HG02623 (cell line): ENCODE measurements at regions not wholly inside any gene's neighbourhood (a gene's known extent, or its start where the extent isn't known, plus 50 kb on each side); places are given as distances from the start of the nearest gene placed in this dataset.

Experiments
- ATAC-seq: cut with Tn5 transposase; IDR thresholded peaks from one replicate; pipeline ENCODE4 v1.9.1; 2021; ENCODE audit warnings: moderate library complexity; ENCODE audit not compliant: unreplicated experiment

- ATAC-seq = no peak
Observed at GRCh38 chr5:92906798-92907376, 674.1 kb downstream of the NR2F1-AS1 start.

GRCh38 chr5:92904021-92904420 is 677.0 kb downstream of the NR2F1-AS1 start:
- ATAC-seq = no peak

DNA sequence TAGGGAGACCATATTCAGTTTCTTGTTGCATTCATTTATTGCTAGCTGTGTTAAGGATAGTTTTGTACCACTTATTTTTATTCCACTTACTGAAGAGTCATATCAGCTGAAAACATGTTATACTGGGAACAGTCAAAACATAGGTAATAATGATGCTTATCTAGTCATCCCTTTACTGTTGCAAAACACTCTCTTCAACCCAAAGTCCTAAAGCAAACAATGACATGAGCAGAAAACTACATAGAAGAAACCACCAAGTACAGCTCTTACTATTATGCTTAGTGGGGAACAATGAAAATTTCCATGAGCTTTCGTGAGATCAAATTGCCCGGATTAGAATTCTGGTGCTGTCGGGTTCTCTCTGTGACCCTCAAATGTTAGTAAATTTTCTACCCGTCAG is 681.4 kb downstream of the NR2F1-AS1 start:
- no peak for ATAC-seq

DNA sequence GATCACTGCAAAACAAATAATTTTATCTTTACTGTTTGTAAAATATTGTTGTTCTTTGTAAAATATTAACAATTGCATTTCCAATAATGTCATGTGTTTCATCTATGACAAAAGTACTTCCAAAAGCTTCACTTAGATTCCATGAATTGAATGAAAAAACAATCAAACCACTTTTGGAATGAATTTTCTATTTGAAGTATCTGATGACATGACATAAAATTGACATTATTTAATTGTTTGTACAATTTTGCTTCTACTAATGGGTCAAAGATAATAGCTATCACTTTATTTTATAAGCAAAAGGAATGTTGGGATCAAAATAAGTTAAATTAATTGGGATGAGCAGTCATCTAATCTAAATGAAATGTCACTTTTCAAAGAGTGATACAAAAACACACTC is 684.3 kb downstream of the NR2F1-AS1 start:
- no peak for ATAC-seq

- no peak for ATAC-seq
Observed at GRCh38 chr5:92890841-92891244, 690.2 kb downstream of the NR2F1-AS1 start.

DNA sequence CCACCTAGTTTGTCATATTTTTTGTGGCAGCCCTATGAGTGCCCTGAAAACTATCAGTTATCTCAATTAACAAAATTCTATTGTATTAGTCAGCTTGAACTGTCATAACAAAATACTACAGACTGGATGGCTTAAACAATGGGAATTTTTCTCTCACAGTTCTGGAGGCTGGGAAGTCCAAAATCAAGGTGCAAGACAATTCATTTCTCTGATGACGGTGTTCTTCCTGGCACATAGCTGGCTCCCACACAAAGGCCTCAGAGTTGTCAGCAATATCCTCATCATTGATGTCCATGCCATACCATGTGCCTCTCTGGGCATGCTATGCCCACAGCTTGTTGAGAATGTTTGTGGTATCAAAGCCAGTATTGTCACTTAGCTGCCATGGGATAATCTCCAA is 691.9 kb downstream of the NR2F1-AS1 start:
- no peak for ATAC-seq

GRCh38 chr5:92887254-92887653 is 693.8 kb downstream of the NR2F1-AS1 start:
- ATAC-seq = no peak

- ATAC-seq = no peak
Observed at GRCh38 chr5:92886751-92887150, 694.3 kb downstream of the NR2F1-AS1 start.

- no peak for ATAC-seq
Observed at GRCh38 chr5:92885950-92886349, 695.1 kb downstream of the NR2F1-AS1 start.

- ATAC-seq = no peak
Observed at GRCh38 chr5:92884469-92884868, 696.5 kb downstream of the NR2F1-AS1 start.

- ATAC-seq = no peak
Observed at GRCh38 chr5:92879806-92880543, 701.0 kb downstream of the NR2F1-AS1 start.

DNA sequence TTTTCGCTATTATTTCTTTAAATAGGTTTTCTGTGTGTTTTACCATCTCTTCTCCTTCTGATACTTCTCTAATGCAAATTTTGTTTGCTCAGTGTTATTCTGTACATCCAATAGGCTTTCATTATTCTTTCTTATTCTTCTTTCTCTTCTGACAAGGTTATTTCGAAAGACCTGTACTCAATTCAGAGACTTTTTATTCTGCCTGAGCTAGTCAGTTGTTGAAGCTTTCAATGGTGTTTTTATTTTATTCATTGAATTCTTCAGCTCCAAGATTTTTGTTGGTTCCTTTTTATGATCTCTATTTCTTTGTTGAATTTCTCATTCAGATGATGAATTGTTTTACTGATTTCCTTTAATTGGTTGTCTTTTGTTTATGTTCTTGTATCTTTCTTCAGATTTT is 706.2 kb downstream of the NR2F1-AS1 start:
- no peak for ATAC-seq

DNA sequence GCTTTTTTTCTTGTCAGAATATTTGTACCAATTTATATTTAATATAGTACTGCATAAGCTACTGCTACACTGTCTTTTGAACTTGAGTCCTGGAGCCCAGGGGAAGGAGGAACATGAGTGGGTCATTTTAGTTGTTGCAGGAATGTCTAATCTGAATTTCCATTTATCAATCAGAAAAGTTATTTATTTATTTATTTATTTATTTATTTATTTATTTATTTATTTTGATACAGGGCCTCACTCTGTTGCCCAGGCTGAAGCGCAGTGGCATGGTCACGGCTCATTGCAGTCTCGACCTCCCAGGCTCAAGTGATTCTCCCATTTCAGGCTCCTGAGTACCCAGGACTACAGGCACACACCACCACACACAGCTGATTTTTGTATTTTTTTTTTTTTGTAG is 712.6 kb downstream of the NR2F1-AS1 start:
- no peak for ATAC-seq

DNA sequence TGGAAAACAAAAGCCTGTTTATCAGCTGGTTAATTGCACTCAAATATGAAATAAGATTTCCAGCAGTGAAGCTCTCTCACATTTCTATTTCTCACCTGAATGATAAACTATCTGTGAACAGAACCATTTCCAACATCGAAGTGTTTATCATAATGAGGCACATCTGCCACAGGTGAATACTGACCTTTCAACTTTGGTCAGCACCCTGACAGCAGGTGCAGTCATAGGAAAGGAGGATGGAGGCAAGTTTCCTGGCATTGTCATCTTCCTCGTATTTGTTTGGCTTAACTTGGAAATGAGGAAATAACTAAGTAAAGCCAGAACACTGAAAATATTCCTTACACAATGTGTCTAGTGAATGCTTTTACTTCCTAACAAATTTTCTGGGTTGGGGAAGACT is 716.4 kb downstream of the NR2F1-AS1 start:
- ATAC-seq = no peak

- ATAC-seq = no peak
Observed at GRCh38 chr5:92863666-92864065, 717.4 kb downstream of the NR2F1-AS1 start.

GRCh38 chr5:92861531-92862285 is 719.3 kb downstream of the NR2F1-AS1 start:
- no peak for ATAC-seq

DNA sequence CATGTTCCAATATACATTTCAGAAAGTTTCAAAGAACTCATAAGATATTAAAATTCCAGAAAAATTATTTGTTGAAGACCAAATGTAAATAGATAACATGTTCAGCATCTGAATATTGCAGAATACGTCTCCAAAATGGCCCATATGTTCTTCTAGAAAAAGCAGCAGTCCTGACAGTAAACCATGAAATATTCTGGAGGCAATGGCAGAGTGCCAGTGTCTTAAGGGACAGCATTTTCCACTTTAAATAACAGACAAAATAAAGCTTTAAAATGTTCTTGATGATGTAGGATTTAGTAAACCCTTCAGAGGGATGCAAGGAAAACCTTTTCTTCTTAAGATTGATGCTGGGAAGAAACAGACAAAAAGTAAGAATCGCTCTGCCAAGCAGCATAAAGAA is 721.0 kb downstream of the NR2F1-AS1 start:
- ATAC-seq = no peak

DNA sequence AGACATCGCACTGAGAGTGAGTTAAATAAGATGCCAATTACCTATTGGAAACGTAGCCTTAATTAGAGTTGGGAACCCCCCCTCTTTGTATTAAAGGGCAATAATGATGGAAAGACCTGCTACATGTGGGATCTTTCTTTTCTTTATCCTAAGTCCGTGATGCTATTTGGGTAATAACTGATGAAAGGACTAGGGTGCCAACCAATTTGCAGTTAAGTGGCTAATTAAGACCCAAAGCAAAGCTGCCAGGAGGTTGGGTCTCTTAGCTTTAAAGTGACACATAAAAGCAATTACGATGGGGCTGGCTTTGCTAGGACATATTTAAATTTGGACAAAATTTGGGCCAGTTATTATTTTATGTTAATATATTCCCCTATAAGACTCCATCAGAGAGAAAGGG is 728.8 kb downstream of the NR2F1-AS1 start:
- no peak for ATAC-seq

GRCh38 chr5:92850886-92851285 is 730.1 kb downstream of the NR2F1-AS1 start:
- ATAC-seq = no peak

- no peak for ATAC-seq
Observed at GRCh38 chr5:92849756-92850155, 731.3 kb downstream of the NR2F1-AS1 start.

DNA sequence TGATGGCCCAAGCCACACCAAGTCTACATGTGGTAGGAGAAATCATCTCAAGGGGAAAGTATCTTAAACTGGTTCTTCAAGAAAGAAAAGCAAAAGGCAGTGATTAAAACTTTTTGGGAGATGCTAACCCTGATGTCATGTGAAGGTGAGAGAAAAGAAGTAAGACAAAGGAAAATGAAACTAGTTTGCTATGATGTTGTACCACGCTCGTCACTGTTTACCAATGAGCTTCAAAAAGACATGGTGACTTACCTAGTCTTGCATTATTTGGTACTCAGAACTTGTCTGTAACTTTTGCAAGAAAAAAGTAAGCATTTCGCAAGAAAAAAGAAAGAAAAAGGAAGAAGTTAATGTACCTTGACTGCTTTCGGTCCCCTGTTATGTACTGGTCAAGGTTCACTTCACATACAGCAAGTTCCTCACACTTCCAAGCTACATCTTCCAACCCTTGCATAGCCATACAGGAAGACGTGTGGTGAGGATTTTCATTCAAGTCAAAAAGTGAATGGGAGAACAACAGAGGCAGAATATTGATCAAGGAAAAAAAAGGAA is 739.3 kb downstream of the NR2F1-AS1 start:
- ATAC-seq = no peak

GRCh38 chr5:92838253-92838652 is 742.8 kb downstream of the NR2F1-AS1 start:
- ATAC-seq = no peak
